ENCODE measurements at regions not wholly inside any gene's neighbourhood (a gene's known extent, or its start where the extent isn't known, plus 50 kb on each side); places are given as distances from the start of the nearest gene placed in this dataset.

DNA sequence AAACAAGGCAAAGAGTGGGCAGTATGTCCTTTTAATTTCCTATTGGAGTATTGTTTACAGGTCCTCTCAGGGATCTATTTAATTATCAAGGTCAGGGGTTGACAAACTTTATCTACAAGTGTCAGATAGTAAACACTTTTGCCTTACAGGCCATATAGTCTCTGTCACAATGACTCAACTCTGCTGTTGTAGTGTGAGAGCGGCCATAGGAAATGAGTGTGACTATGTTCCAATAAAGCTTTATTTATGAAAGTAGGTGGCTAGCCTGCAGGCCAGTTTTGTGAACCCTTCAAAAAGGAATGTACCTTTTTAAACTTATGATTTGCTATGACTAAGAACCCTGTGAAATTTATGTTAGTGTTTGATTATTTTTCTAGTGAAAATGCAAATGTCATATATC is 156.1 kb downstream of the GPAT3 start:
- no peak for DNase-seq

DNA sequence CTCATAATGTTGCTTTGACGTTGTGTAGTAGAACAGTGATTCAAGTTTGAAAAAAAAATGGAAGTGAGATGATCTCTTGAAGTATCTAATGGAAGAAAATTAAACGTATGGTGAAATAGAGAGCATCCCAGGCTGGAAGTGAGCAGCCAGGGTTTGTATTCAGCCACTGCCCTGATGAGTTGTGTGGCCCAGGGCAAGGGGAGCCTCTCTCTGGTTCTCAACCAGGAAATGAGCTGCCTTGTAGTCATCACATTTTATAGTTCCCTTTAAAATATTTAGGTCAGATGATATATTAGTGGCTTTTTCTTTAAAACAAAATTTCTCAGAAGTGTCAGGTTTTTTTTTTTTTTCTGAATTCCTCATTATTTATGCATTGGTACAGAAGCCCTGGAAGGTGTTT is 150.3 kb downstream of the GPAT3 start:
- peak; percentile 69 for DNase-seq

DNA sequence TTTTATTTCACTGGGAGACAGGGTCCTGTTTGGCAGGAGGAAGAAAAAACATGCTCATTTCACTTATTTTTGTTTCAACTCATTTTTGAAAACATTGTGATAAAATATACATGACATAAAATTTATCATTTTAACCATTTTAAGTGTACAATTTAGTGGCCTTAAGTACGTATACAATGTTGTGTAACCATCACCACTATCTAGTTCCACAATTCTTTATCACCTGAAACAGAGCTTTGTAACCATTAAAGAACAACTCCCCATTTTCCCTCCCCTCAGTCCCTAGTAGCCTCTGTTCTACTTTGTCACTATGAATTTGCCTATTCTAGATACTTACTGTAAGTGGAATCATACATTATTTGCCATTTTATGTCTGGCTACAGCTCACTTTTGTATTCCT is 143.8 kb downstream of the GPAT3 start:
- DNase-seq, result no peak

DNA sequence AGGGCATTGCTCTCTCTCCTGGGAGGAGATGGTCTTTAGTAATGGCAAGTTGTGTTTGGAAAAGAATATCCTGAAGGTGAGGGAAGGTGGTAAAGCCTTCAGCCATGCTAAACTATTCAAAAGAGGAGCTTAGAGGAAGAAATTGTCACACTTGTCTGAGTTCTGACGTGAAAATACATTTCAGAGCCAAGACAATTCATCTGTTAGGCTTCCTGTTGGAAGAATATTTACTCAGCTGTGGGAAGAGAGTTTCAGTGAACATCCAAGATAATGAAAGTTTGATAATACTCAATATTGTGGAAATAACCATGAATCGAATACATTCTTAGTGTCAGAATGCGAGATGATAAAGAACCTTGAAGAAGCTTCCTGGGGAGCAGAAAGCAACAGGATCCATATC is 143.3 kb downstream of the GPAT3 start:
- DNase-seq, result no peak

DNA sequence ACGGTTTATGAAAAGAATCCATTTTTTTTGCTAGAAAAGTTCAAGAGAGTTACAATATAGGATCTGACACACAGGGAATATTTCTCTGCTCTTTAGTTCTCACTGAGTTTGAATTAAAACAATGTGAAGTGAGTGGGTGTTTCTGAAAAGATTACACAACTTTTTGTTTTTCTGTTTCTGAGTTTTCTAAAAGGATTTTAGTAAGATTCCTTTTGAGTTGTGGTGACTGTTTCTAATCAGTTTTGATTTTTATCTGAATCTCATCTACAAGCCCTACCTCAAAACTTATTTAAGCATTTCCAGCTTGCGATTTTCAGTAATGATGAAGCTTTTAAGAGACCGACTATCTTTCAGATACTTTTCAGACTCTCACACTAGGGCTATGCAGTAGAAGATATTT is 141.7 kb downstream of the GPAT3 start:
- peak; percentile 31 for DNase-seq

DNA sequence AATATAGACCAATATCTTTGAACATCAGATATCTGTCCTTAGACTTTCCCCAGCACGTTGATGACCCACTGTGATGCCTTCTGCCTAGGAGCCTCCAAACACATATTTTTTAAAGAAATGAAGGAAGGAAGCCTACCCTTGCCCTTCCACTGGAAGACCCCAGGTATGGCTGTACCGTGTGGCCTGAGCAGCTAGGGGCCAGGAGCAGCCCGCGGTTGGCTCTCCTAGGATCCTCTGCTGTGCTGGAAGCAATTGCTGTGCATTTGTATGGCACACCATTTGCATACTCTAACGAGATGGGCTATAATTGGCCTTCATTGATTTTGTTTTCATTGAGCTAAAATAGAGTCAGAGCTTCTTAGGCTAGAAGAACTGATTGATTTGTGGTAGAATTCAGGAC is 128.8 kb downstream of the GPAT3 start:
- DNase-seq, result no peak

DNA sequence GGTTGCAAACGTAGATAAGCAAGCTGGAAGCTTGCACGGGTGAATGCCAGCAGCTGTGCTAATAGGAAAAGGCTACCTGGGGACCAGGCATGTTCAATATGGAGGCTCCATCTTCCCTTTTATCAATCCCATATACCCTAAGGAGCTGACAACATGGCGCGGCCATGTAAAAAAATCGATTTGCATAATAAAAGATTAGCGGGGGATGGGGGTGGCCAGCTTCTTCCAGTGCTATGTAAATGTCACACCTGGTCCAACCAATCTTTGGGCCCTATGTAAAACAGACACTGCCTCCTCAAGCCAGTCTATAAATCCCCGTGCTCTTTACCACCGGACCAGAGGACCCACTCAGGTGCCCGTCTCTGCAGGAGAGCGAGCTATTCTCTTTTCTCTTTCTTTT is 128.2 kb downstream of the GPAT3 start:
- no peak for DNase-seq

DNA sequence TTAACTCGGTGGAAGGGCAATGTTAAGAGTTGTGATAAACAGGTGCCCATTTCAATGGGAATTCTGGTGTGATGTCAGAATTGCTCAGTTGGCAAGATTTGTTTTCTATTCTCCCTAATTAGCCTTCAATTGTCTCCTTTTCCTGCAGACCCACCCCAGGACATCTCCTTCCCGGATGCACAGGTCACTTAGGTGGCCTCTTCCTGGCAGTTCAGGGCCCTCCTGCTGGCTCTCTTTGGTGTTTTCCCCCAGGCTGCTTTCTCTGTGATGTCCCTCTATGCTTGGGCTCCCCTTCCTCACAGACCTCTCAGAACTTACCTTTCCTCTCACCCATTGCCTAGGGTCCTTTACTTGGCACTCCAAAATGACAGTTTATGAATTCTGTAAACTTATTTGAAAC is 126.3 kb downstream of the GPAT3 start:
- DNase-seq, result no peak

DNA sequence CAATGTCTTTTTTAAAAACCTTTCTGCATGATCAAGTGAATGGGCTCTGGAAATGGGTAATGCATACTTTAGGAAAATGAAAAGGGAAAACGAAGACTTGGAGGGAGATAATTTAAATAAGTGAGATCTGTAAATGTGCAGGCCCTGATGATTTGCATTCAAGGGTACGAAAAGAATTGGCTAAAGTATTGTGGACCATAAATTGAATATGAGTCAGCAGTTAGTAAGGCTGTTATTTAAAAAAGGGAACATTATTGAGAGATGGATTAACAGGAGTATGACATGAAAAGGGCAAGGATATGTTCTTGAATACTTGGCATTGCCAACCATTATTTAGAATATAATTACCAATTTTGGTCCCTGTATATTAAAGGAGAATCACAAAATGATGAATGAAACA is 125.5 kb downstream of the GPAT3 start:
- DNase-seq, result no peak

DNA sequence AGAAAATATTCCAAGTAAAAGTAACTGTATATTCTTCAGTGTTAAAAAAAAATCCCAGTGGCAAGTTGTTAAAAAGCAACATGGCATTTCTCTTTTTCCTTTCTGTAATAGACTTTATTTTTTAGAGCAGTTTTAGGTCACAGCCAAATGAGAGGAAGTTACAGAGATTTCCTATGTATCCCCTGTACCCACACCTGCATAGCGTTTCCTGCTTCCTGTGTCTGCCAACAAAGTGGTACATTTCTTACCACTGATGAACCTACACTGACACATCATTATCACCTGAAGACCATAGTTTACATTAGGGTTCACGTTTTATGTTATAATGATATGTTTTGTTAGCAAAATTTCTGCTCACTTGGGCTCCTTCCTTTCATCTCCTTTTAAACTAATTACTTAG is 124.7 kb downstream of the GPAT3 start:
- no peak for DNase-seq

DNA sequence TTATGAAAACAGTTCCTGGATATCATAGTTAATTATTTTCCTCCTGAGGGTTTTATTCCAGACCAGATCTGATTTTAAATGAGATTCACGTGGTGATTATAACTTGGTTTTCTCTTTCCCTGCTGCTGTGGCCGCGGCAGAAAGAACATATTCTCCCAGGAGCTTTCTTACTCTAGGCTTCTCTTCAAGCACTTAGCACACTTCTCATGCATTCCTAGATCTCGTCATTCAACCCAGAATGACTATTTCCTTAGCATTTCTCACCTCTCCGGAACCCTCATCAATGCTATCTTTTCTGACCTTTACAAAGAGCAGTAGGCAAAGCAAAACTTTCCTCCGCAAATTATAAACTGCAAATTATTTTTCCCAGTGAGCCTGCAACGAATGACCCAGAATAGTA is 122.9 kb downstream of the GPAT3 start:
- no peak for DNase-seq

DNA sequence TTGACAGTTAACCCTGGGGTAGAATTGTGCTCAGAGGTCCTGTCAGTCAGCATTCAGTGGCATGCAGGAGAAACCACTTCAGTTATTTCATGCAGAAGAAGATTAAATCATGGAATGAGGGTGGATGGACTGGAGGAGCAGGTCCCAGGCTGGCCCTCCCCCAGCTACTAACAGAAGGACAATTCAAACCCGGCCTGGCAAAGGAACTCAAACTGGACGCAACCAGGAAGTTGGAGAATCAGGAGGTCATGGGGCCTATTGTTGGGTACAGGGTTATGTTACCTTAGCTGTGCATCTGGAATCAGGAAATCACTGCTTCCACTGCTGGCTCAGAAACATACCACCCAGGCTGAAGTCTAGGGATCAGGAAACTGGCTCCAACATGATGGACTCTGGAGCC is 121.4 kb downstream of the GPAT3 start:
- DNase-seq, result no peak
